HepG2 (cell line): ENCODE measurements at regions not wholly inside any gene's neighbourhood (a gene's known extent, or its start where the extent isn't known, plus 50 kb on each side); places are given as distances from the start of the nearest gene placed in this dataset.
A peak's percentile ranks its signal among the peaks of the same experiment; 100 is the strongest.

Experiments
- BRCA1 ChIP-seq: sonication (generic); formaldehyde crosslinking; IDR thresholded peaks from 2 replicates; pipeline ENCODE4 v1.4.0; 2020; ENCODE audit warnings: missing genetic modification reagents
- KAT7 ChIP-seq: IDR thresholded peaks from 2 replicates; pipeline ENCODE4 v1.6.1; 2018; ENCODE audit warnings: borderline replicate concordance, missing compliant biosample characterization
- KDM3A ChIP-seq: IDR thresholded peaks from 2 replicates; pipeline ENCODE4 v1.6.1; 2018; ENCODE audit warnings: low read depth, missing compliant biosample characterization
- KLF9 ChIP-seq: IDR thresholded peaks from 2 replicates; pipeline ENCODE4 v1.6.1; 2016; ENCODE audit warnings: low read depth
- NCOA5 ChIP-seq: sonication (generic); formaldehyde crosslinking; IDR thresholded peaks from 2 replicates; pipeline ENCODE4 v1.4.0; 2020; ENCODE audit warnings: missing genetic modification reagents
- RARA ChIP-seq: IDR thresholded peaks from 2 replicates; pipeline ENCODE4 v1.6.1; 2016; ENCODE audit warnings: missing genetic modification reagents, missing compliant biosample characterization
- REPIN1 ChIP-seq: sonication (generic); formaldehyde crosslinking; IDR thresholded peaks from 2 replicates; pipeline ENCODE4 v1.8.0; 2022; ENCODE audit warnings: missing genetic modification reagents, low read depth, mild to moderate bottlenecking, borderline replicate concordance
- REXO4 ChIP-seq: sonication (generic); formaldehyde crosslinking; IDR thresholded peaks from 2 replicates; pipeline ENCODE4 v1.8.0; 2022; ENCODE audit warnings: missing genetic modification reagents, mild to moderate bottlenecking, borderline replicate concordance
- RFX3 ChIP-seq: IDR thresholded peaks from 2 replicates; pipeline ENCODE4 v1.6.1; 2016; ENCODE audit warnings: missing biosample characterization, missing genetic modification reagents
- RFXANK ChIP-seq: IDR thresholded peaks from 2 replicates; pipeline ENCODE4 v1.6.1; 2016
- TBL1XR1 ChIP-seq: fragments of 150-350 bp; IDR thresholded peaks from 2 replicates; pipeline ENCODE4 v1.6.1; 2014; ENCODE audit warnings: borderline replicate concordance, low read length; ENCODE audit not compliant: partially characterized antibody
- ZKSCAN1 ChIP-seq: fragments of 150-350 bp; IDR thresholded peaks from 2 replicates; pipeline ENCODE4 v1.6.1; 2014; ENCODE audit warnings: low read length
- ZNF205 ChIP-seq: IDR thresholded peaks from 2 replicates; pipeline ENCODE4 v1.6.1; 2018; ENCODE audit warnings: missing biosample characterization, missing genetic modification reagents
- ZSCAN31 ChIP-seq: sonication (generic); formaldehyde crosslinking; IDR thresholded peaks from 2 replicates; pipeline ENCODE4 v1.5.0; 2020; ENCODE audit warnings: low read depth, mild to moderate bottlenecking, missing genetic modification reagents
- ZSCAN9 ChIP-seq: IDR thresholded peaks from 2 replicates; pipeline ENCODE4 v1.6.1; 2016; ENCODE audit warnings: borderline replicate concordance
- TF ChIP-seq, protein P1 (sequence below): sonication (generic); formaldehyde crosslinking; IDR thresholded peaks from 2 replicates; pipeline ENCODE4 v1.4.0; 2020; ENCODE audit warnings: missing genetic modification reagents
- TF ChIP-seq, protein P2 (sequence below): IDR thresholded peaks from 2 replicates; pipeline ENCODE4 v1.6.1; 2016; ENCODE audit warnings: low read depth
- TF ChIP-seq, protein P3 (sequence below): sonication (generic); formaldehyde crosslinking; IDR thresholded peaks from 2 replicates; pipeline ENCODE4 v1.4.0; 2020; ENCODE audit warnings: missing genetic modification reagents, borderline replicate concordance
- TF ChIP-seq, protein P4 (sequence below): sonication (generic); formaldehyde crosslinking; IDR thresholded peaks from 2 replicates; pipeline ENCODE4 v1.8.1; 2023; ENCODE audit warnings: mild to moderate bottlenecking, missing genetic modification reagents
- TF ChIP-seq, protein P5 (sequence below): conservative IDR thresholded peaks from 2 replicates; pipeline ENCODE4 v1.6.1; 2018; ENCODE audit warnings: missing genetic modification reagents

DNA sequence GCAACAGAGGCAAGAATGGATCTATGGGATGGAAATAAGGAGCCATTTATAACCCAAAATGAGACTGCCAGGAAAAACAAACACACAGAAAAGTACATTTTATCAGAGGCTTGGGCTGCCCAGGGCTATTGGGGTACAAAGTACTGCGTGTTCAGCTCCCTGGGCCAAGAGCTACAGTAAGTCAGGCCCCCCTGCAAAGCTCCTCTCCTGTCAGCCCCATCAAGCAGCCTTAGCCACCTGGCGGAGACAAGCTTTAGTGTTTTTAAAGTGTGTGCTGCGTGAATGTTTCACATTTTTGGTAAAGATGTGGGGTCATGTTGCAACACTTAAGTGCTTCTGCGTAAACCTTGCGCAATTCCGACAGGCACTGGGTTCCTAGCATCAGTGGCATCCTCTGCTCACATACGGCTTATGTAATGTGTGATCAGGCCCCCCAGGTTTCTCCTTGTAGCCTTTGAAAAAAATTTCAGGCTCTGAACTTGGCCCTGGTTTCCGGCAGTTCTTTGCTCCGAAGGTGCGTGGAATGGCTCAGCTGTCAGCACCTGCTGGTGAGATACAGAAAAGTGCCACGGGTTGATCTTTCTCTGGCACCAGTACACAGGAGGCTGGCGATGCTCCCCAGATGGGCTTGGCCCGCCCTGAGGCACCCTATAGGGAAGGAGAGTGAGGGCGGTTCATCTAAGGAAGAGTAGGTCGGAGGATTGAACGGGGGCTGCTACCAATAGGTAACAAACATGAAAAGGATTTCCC is 198.7 kb upstream of the EEA1 start (continued):
- TF ChIP-seq, protein P1, sequence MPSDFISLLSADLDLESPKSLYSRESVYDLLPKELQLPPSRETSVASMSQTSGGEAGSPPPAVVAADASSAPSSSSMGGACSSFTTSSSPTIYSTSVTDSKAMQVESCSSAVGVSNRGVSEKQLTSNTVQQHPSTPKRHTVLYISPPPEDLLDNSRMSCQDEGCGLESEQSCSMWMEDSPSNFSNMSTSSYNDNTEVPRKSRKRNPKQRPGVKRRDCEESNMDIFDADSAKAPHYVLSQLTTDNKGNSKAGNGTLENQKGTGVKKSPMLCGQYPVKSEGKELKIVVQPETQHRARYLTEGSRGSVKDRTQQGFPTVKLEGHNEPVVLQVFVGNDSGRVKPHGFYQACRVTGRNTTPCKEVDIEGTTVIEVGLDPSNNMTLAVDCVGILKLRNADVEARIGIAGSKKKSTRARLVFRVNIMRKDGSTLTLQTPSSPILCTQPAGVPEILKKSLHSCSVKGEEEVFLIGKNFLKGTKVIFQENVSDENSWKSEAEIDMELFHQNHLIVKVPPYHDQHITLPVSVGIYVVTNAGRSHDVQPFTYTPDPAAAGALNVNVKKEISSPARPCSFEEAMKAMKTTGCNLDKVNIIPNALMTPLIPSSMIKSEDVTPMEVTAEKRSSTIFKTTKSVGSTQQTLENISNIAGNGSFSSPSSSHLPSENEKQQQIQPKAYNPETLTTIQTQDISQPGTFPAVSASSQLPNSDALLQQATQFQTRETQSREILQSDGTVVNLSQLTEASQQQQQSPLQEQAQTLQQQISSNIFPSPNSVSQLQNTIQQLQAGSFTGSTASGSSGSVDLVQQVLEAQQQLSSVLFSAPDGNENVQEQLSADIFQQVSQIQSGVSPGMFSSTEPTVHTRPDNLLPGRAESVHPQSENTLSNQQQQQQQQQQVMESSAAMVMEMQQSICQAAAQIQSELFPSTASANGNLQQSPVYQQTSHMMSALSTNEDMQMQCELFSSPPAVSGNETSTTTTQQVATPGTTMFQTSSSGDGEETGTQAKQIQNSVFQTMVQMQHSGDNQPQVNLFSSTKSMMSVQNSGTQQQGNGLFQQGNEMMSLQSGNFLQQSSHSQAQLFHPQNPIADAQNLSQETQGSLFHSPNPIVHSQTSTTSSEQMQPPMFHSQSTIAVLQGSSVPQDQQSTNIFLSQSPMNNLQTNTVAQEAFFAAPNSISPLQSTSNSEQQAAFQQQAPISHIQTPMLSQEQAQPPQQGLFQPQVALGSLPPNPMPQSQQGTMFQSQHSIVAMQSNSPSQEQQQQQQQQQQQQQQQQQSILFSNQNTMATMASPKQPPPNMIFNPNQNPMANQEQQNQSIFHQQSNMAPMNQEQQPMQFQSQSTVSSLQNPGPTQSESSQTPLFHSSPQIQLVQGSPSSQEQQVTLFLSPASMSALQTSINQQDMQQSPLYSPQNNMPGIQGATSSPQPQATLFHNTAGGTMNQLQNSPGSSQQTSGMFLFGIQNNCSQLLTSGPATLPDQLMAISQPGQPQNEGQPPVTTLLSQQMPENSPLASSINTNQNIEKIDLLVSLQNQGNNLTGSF (CRISPR knock-in tag): 0 out of 2 replicates have a peak, but pooled peaks have one; percentile 29
- TF ChIP-seq RARA (CRISPR knock-in tag): peak; percentile 94
- TF ChIP-seq RFX3: no peak
- TF ChIP-seq ZSCAN9 (CRISPR knock-in tag): peak; percentile 94; the same call in 1 of the 2 replicates
- peak; percentile 35; the same call in 1 of the 2 replicates for TF ChIP-seq ZKSCAN1
- 0 out of 2 replicates have a peak, but pooled peaks have one; percentile 38 for TF ChIP-seq BRCA1 (CRISPR knock-in tag)
- TF ChIP-seq KDM3A (CRISPR knock-in tag): peak; percentile 95; the same call in 1 of the 2 replicates
- TF ChIP-seq, protein P2, sequence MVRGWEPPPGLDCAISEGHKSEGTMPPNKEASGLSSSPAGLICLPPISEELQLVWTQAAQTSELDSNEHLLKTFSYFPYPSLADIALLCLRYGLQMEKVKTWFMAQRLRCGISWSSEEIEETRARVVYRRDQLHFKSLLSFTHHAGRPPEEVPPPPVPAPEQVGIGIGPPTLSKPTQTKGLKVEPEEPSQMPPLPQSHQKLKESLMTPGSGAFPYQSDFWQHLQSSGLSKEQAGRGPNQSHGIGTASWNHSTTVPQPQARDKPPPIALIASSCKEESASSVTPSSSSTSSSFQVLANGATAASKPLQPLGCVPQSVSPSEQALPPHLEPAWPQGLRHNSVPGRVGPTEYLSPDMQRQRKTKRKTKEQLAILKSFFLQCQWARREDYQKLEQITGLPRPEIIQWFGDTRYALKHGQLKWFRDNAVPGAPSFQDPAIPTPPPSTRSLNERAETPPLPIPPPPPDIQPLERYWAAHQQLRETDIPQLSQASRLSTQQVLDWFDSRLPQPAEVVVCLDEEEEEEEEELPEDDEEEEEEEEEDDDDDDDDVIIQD (CRISPR knock-in tag): peak; percentile 90
- TF ChIP-seq ZSCAN31 (CRISPR knock-in tag): peak; percentile 91
- TF ChIP-seq KAT7 (CRISPR knock-in tag): peak; percentile 83; the same call in 1 of the 2 replicates
- TF ChIP-seq ZNF205 (CRISPR knock-in tag): peak; percentile 93
- no peak for TF ChIP-seq REXO4 (CRISPR knock-in tag)
- TF ChIP-seq, protein P3, sequence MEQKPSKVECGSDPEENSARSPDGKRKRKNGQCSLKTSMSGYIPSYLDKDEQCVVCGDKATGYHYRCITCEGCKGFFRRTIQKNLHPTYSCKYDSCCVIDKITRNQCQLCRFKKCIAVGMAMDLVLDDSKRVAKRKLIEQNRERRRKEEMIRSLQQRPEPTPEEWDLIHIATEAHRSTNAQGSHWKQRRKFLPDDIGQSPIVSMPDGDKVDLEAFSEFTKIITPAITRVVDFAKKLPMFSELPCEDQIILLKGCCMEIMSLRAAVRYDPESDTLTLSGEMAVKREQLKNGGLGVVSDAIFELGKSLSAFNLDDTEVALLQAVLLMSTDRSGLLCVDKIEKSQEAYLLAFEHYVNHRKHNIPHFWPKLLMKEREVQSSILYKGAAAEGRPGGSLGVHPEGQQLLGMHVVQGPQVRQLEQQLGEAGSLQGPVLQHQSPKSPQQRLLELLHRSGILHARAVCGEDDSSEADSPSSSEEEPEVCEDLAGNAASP (CRISPR knock-in tag): peak; percentile 95
- TF ChIP-seq, protein P4, sequence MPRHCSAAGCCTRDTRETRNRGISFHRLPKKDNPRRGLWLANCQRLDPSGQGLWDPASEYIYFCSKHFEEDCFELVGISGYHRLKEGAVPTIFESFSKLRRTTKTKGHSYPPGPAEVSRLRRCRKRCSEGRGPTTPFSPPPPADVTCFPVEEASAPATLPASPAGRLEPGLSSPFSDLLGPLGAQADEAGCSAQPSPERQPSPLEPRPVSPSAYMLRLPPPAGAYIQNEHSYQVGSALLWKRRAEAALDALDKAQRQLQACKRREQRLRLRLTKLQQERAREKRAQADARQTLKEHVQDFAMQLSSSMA (CRISPR knock-in tag): no peak
- peak; percentile 98 for TF ChIP-seq REPIN1
- TF ChIP-seq NCOA5 (CRISPR knock-in tag): no peak
- TF ChIP-seq, protein P5, sequence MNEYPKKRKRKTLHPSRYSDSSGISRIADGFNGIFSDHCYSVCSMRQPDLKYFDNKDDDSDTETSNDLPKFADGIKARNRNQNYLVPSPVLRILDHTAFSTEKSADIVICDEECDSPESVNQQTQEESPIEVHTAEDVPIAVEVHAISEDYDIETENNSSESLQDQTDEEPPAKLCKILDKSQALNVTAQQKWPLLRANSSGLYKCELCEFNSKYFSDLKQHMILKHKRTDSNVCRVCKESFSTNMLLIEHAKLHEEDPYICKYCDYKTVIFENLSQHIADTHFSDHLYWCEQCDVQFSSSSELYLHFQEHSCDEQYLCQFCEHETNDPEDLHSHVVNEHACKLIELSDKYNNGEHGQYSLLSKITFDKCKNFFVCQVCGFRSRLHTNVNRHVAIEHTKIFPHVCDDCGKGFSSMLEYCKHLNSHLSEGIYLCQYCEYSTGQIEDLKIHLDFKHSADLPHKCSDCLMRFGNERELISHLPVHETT (CRISPR knock-in tag): peak; percentile 74; the same call in 1 of the 2 replicates
- TF ChIP-seq KLF9 (CRISPR knock-in tag): 0 out of 2 replicates have a peak, but pooled peaks have one; percentile 58
- peak; percentile 98 for TF ChIP-seq TBL1XR1
- TF ChIP-seq RFXANK (CRISPR knock-in tag): peak; percentile 84
